Neuron (in vitro differentiated cells): ENCODE measurements at regions not wholly inside any gene's neighbourhood (a gene's known extent, or its start where the extent isn't known, plus 50 kb on each side); places are given as distances from the start of the nearest gene placed in this dataset.

Experiments
- H2AFZ ChIP-seq: one replicate; pipeline ENCODE4 v1.6.1; 2013; ENCODE audit warnings: low read depth, mild to moderate bottlenecking, inconsistent platforms, low read length, moderate library complexity
- H3K27me3 ChIP-seq: one replicate; pipeline ENCODE4 v1.6.1; 2013; ENCODE audit warnings: low read length; ENCODE audit not compliant: insufficient read depth
- H3K36me3 ChIP-seq: one replicate; pipeline ENCODE4 v1.6.1; 2013; ENCODE audit warnings: low read length; ENCODE audit not compliant: insufficient read depth
- H3K4me1 ChIP-seq: one replicate; pipeline ENCODE4 v1.6.1; 2013; ENCODE audit warnings: low read length; ENCODE audit not compliant: insufficient read depth
- H3K4me3 ChIP-seq: 2 replicates; pipeline ENCODE4 v1.5.1; 2013; ENCODE audit warnings: mild to moderate bottlenecking, low read length, moderate library complexity
- H3K9me3 ChIP-seq: one replicate; pipeline ENCODE4 v1.6.1; 2013; ENCODE audit warnings: low read length

- Histone ChIP-seq H3K27me3 (no peaks in the 10 kb centered on the region), H3K9me3 (no peaks in the 10 kb centered on the region), H3K4me1 (peaks cover 4% of the 10 kb centered on the region), H3K36me3 (no peaks in the 10 kb centered on the region), H2AFZ (no peak overlapping the region), H3K4me3 (no peak overlapping the region)
These were observed 375.3 kb upstream of the C1orf87 start for GRCh38 chr1:60448850-60449249.

- peaks cover 4% of the 10 kb centered on the region for H3K4me1 ChIP-seq
- H3K27me3 ChIP-seq = no peaks in the 10 kb centered on the region
- no peak overlapping the region for H2AFZ ChIP-seq
- no peak overlapping the region for H3K4me3 ChIP-seq
- no peaks in the 10 kb centered on the region for H3K36me3 ChIP-seq
- H3K9me3 ChIP-seq = no peaks in the 10 kb centered on the region
These were observed 371.1 kb upstream of the C1orf87 start for GRCh38 chr1:60444680-60445079.

DNA sequence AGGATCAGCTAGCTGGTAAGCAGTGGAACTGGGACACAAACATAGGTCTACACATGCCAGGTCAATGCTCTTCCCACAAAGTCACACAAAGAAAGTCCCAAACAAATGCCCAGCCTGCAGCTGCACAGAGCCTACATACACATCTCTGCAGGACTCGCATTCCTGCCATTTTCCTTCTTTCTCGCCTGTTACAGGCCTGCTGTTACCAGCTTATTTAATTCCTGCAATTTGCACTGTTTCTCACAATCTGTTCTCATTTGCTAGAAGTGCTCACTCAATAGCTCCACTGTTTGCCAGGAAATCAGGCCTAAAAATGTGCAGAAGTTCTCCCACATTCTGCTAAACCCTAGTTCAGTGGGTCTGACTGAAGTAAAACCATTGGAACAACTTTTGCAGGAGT is 362.6 kb upstream of the C1orf87 start:
- Histone ChIP-seq H3K4me1 (peaks cover 8% of the 10 kb centered on the region), H3K4me3 (no peak overlapping the region), H3K9me3 (peaks cover 2% of the 10 kb centered on the region), H3K36me3 (no peaks in the 10 kb centered on the region), H2AFZ (no peak overlapping the region), H3K27me3 (no peaks in the 10 kb centered on the region)

DNA sequence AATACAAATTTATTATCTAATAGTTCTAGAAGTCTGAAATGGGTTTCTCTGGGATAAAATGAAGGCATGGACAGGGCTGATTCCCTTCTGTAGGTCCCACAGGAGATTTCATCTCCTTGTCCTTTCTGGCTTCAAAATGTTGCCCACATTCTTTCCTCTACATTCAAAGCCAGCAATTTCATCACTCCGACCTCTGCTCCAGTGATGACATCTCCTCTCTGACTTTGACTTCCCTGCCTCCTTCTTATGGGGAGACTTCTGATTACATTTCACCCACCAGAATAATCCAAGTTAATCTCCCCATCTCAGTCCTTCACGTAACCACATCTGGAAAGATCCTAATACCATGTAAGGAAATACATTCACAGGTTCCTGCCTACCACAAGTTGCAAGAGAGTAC is 358.0 kb upstream of the C1orf87 start:
- peaks cover 7% of the 10 kb centered on the region for H3K4me1 ChIP-seq
- peaks cover 2% of the 10 kb centered on the region for H3K9me3 ChIP-seq
- H2AFZ ChIP-seq = no peak overlapping the region
- no peak overlapping the region for H3K4me3 ChIP-seq
- no peaks in the 10 kb centered on the region for H3K36me3 ChIP-seq
- H3K27me3 ChIP-seq = no peaks in the 10 kb centered on the region

GRCh38 chr1:60430375-60430774 is 356.8 kb upstream of the C1orf87 start:
- H3K9me3 ChIP-seq = peaks cover 2% of the 10 kb centered on the region
- no peak overlapping the region for H3K4me3 ChIP-seq
- no peaks in the 10 kb centered on the region for H3K4me1 ChIP-seq
- H2AFZ ChIP-seq = no peak overlapping the region
- H3K36me3 ChIP-seq = no peaks in the 10 kb centered on the region
- H3K27me3 ChIP-seq = no peaks in the 10 kb centered on the region

- H2AFZ ChIP-seq = no peak overlapping the region
- H3K4me1 ChIP-seq = no peaks in the 10 kb centered on the region
- no peaks in the 10 kb centered on the region for H3K9me3 ChIP-seq
- no peak overlapping the region for H3K4me3 ChIP-seq
- no peaks in the 10 kb centered on the region for H3K27me3 ChIP-seq
- no peaks in the 10 kb centered on the region for H3K36me3 ChIP-seq
These were observed 354.6 kb upstream of the C1orf87 start for GRCh38 chr1:60428127-60428526.

- no peaks in the 10 kb centered on the region for H3K36me3 ChIP-seq
- no peaks in the 10 kb centered on the region for H3K4me1 ChIP-seq
- no peak overlapping the region for H2AFZ ChIP-seq
- no peaks in the 10 kb centered on the region for H3K9me3 ChIP-seq
- no peak overlapping the region for H3K4me3 ChIP-seq
- H3K27me3 ChIP-seq = no peaks in the 10 kb centered on the region
These were observed 354.1 kb upstream of the C1orf87 start for GRCh38 chr1:60427701-60428100.

DNA sequence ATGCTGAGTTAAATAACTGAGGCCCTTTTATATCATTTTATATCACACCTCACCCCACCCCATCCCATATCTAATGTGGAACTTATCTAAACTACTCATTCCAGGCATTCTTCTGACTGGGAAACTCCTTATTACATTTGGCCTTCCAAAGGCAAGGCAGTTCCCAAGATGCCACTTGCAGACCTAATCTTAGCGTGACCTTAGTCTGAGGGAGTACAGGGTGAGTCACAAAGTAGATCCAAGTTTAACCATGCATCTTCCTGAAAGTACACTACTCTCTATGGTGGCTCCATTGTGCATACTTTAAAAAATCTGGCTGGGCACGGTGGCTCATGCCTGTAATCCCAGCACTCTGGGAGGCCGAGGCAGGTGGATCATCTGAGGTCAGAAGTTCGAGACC is 353.6 kb upstream of the C1orf87 start:
- Histone ChIP-seq H3K4me3 (no peak overlapping the region), H2AFZ (no peak overlapping the region), H3K36me3 (no peaks in the 10 kb centered on the region), H3K9me3 (no peaks in the 10 kb centered on the region), H3K4me1 (no peaks in the 10 kb centered on the region), H3K27me3 (no peaks in the 10 kb centered on the region)

DNA sequence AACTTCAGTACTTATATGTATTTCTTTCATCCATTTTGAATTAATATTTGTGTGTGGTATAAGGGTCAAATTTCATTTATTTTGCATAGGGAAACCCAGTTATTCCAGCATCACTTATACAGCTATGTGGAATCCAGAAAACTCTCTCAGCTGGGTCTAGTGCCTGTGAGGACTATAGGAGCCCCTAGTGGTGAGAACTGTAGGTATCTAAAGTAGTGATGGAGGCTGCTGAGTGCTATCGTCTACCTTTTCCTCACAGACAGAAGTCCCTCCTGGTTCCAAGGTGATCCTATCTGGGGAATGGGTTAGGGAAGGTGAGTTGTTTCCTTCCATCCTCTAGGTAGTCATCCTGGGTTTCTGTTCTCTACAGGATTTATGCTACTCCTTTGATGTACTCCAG is 352.0 kb upstream of the C1orf87 start:
- Histone ChIP-seq H3K36me3 (no peaks in the 10 kb centered on the region), H3K4me3 (no peak overlapping the region), H3K4me1 (no peaks in the 10 kb centered on the region), H2AFZ (no peak overlapping the region), H3K27me3 (no peaks in the 10 kb centered on the region), H3K9me3 (no peaks in the 10 kb centered on the region)

- Histone ChIP-seq H3K27me3 (no peaks in the 10 kb centered on the region), H3K4me1 (no peaks in the 10 kb centered on the region), H2AFZ (no peak overlapping the region), H3K9me3 (no peaks in the 10 kb centered on the region), H3K4me3 (no peak overlapping the region), H3K36me3 (no peaks in the 10 kb centered on the region)
These were observed 349.7 kb upstream of the C1orf87 start for GRCh38 chr1:60423146-60423780.

DNA sequence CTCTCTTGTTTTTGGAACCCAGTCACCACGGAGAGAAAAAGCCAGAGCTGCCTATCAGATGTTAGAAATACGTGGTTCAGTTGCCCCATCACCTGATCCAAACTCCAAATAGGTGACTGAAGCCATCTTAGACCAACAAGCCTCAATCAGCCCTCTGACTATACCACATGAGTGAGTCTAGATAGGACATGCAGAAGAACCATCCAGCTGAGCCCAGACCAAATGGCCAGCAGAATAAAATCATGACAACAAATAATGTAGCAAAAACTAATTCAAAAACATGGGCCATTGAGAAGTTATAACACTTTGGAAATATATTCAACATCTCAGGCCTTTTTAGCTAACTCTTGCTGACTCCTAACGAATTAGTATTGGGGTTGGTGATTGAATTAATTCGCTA is 348.4 kb upstream of the C1orf87 start:
- no peak overlapping the region for H3K4me3 ChIP-seq
- H3K4me1 ChIP-seq = no peaks in the 10 kb centered on the region
- H3K36me3 ChIP-seq = no peaks in the 10 kb centered on the region
- H3K9me3 ChIP-seq = no peaks in the 10 kb centered on the region
- no peak overlapping the region for H2AFZ ChIP-seq
- no peaks in the 10 kb centered on the region for H3K27me3 ChIP-seq

DNA sequence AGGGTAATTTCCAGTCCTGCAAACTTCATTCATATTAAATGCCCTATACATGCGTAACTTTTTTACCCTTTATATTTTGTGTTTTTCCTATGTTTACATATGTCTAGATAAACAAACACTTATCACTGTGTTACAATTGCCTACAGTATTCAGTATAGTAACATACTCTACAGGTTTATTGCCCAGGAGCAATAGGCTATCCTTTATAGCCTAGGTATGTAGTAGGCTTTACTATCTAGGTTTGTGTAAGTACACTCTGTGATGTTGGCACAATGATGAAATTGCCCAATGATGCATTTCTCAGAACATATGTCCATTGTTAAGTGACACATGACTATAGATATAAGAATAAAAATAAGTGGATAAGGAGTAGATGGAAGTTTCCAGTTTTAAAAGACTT is 345.5 kb upstream of the C1orf87 start:
- H3K27me3 ChIP-seq = no peaks in the 10 kb centered on the region
- H3K36me3 ChIP-seq = no peaks in the 10 kb centered on the region
- no peak overlapping the region for H2AFZ ChIP-seq
- H3K4me3 ChIP-seq = no peak overlapping the region
- no peaks in the 10 kb centered on the region for H3K4me1 ChIP-seq
- H3K9me3 ChIP-seq = no peaks in the 10 kb centered on the region

DNA sequence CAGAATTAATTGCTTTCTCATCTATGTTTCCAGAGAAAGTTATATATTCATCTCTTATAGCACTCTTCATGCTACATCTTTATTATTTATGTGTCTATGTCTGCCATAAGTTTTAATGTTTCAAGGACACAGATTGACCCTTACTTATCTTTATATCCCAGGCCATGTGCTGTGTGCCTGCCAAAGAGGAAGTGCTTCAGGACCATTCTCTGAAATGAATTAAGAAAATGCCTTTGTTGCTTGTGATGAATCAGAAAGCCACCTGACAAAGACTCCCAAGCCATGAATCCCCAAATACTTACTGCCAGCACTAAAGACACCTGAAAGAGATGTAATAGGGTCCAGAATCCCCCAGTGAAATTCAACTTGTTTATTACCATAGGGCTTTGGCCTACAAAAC is 342.1 kb upstream of the C1orf87 start:
- Histone ChIP-seq H3K4me1 (no peaks in the 10 kb centered on the region), H3K9me3 (no peaks in the 10 kb centered on the region), H3K36me3 (no peaks in the 10 kb centered on the region), H3K27me3 (no peaks in the 10 kb centered on the region), H3K4me3 (no peak overlapping the region), H2AFZ (no peak overlapping the region)

DNA sequence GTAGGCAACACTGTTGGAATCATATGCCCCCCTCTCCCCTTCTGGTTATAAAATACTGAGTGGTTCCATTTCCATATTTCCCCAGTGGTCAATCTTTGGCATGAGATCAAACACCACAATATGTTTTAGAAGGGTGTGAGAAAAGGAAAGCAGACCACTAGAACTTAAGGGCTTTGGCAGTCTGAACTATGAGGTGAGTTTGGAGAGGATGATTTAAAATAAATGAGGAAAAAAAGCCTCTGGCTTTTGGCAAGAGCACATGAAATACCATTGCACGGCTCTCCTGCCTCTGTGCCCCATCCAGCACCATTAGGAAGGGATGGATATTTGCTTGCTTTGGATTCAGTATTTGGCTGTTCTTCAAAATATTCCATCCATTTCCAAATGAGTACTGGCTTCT is 339.5 kb upstream of the C1orf87 start:
- no peak overlapping the region for H3K4me3 ChIP-seq
- H3K36me3 ChIP-seq = no peaks in the 10 kb centered on the region
- no peaks in the 10 kb centered on the region for H3K4me1 ChIP-seq
- no peak overlapping the region for H2AFZ ChIP-seq
- no peaks in the 10 kb centered on the region for H3K9me3 ChIP-seq
- no peaks in the 10 kb centered on the region for H3K27me3 ChIP-seq
